GM23248 (cell line): ENCODE measurements at regions not wholly inside any gene's neighbourhood (a gene's known extent, or its start where the extent isn't known, plus 50 kb on each side); places are given as distances from the start of the nearest gene placed in this dataset.

Experiments
- EZH2 ChIP-seq: fragments of 200-600 bp; sonication (generic); IDR thresholded peaks from 2 replicates; pipeline ENCODE4 v1.6.1; 2018; ENCODE audit warnings: antibody characterized with exemption, mild to moderate bottlenecking; ENCODE audit not compliant: insufficient read depth, poor library complexity, severe bottlenecking
- EZH2phosphoT487 ChIP-seq: fragments of 200-600 bp; sonication (generic); IDR thresholded peaks from 2 replicates; pipeline ENCODE4 v1.6.1; 2018; ENCODE audit warnings: antibody characterized with exemption, moderate library complexity, mild to moderate bottlenecking, low read depth; ENCODE audit not compliant: insufficient read depth

- TF ChIP-seq EZH2phosphoT487 (no peak), EZH2 (no peak)
These were observed 51.5 kb downstream of the FHIP1A start for GRCh38 chr4:151460434-151460833.
